NOMO-1 treated with dmso at 0.1 percent for 144 hours (cell line): ENCODE measurements at regions not wholly inside any gene's neighbourhood (a gene's known extent, or its start where the extent isn't known, plus 50 kb on each side); places are given as distances from the start of the nearest gene placed in this dataset.
"Not testable (repeated sequence)": the region's sequence is repeated elsewhere in the genome, so short reads cannot be mapped to it uniquely, and the experiment has no call there.

Experiments used
- DNase-seq: peaks from one replicate; lab custom pipeline; 2025; ENCODE audit not compliant: unreplicated experiment; lab: John Stamatoyannopoulos, UW

- no peak for DNase-seq
These were observed 168.8 kb downstream of the HDGFL1 start for GRCh38 chr6:22738194-22738593.

GRCh38 chr6:22747571-22747970 is 178.2 kb downstream of the HDGFL1 start:
- DNase-seq = no peak

- no peak for DNase-seq
These were observed 179.3 kb downstream of the HDGFL1 start for GRCh38 chr6:22748681-22749080.

- no peak for DNase-seq
These were observed 180.3 kb downstream of the HDGFL1 start for GRCh38 chr6:22749696-22750095.

GRCh38 chr6:22751223-22751622 is 181.9 kb downstream of the HDGFL1 start:
- DNase-seq = no peak

- no peak for DNase-seq
These were observed 183.2 kb downstream of the HDGFL1 start for GRCh38 chr6:22752522-22752921.

GRCh38 chr6:22754061-22754460 is 184.7 kb downstream of the HDGFL1 start:
- no peak for DNase-seq

- DNase-seq = no peak
These were observed 186.2 kb downstream of the HDGFL1 start for GRCh38 chr6:22755605-22756004.

- DNase-seq = no peak
These were observed 187.0 kb downstream of the HDGFL1 start for GRCh38 chr6:22756365-22756764.

- DNase-seq = no peak
These were observed 195.1 kb downstream of the HDGFL1 start for GRCh38 chr6:22764496-22764895.

- no peak for DNase-seq
These were observed 195.6 kb downstream of the HDGFL1 start for GRCh38 chr6:22765015-22765414.

- no peak for DNase-seq
These were observed 197.6 kb downstream of the HDGFL1 start for GRCh38 chr6:22766979-22767378.

GRCh38 chr6:22770054-22770453 is 200.7 kb downstream of the HDGFL1 start:
- DNase-seq = no peak

GRCh38 chr6:22774129-22774528 is 204.8 kb downstream of the HDGFL1 start:
- no peak for DNase-seq

- DNase-seq = not testable (repeated sequence)
These were observed 209.1 kb downstream of the HDGFL1 start for GRCh38 chr6:22778438-22778837.

GRCh38 chr6:22779062-22779461 is 209.7 kb downstream of the HDGFL1 start:
- no peak for DNase-seq

GRCh38 chr6:22783931-22784330 is 214.6 kb downstream of the HDGFL1 start:
- DNase-seq = no peak

GRCh38 chr6:22784601-22785410 is 215.4 kb downstream of the HDGFL1 start:
- DNase-seq = no peak

- no peak for DNase-seq
These were observed 218.7 kb downstream of the HDGFL1 start for GRCh38 chr6:22788038-22788437.

- DNase-seq = no peak
These were observed 219.9 kb downstream of the HDGFL1 start for GRCh38 chr6:22789315-22789714.

- DNase-seq = no peak
These were observed 225.5 kb downstream of the HDGFL1 start for GRCh38 chr6:22794844-22795243.

- no peak for DNase-seq
These were observed 231.1 kb downstream of the HDGFL1 start for GRCh38 chr6:22800451-22800850.

- DNase-seq = no peak
These were observed 232.5 kb downstream of the HDGFL1 start for GRCh38 chr6:22801831-22802230.
